ENCODE measurements at regions not wholly inside any gene's neighbourhood (a gene's known extent, or its start where the extent isn't known, plus 50 kb on each side); places are given as distances from the start of the nearest gene placed in this dataset.

DNA sequence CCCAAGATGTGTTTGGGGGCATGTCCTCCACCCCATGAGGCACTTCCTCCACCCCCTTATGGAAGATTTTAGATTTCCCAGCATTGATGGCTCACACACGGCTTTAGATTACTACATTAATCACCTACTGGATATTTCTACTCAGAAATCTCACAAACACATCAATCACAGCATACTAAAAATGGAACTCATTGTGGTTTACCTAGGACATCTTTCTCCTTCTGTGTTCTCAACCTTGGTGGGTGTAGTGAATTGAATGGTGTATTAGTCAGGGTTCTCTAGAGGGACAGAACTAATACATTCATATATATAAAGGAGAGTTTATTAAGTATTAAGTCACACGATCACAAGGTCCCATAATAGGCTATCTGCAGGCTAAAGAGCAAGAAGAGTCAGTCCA is 82.1 kb upstream of the CYRIA start:
- no peak for TF ChIP-seq EZH2phosphoT487 (IDR thresholded peaks at IDR 0.05; ENCODE audit: borderline replicate concordance, low read depth)
- no peak for TF ChIP-seq CTCF (IDR thresholded peaks at IDR 0.05)
- TF ChIP-seq PBX3 (IDR thresholded peaks at IDR 0.05): no peak
- no peak for TF ChIP-seq MAX (IDR thresholded peaks at IDR 0.05; ENCODE audit: low read depth)
- no peak for TF ChIP-seq POLR2AphosphoS5 (IDR thresholded peaks at IDR 0.05; ENCODE audit: low read depth, low read length)
